ENCODE measurements at regions not wholly inside any gene's neighbourhood (a gene's known extent, or its start where the extent isn't known, plus 50 kb on each side); places are given as distances from the start of the nearest gene placed in this dataset.

DNA sequence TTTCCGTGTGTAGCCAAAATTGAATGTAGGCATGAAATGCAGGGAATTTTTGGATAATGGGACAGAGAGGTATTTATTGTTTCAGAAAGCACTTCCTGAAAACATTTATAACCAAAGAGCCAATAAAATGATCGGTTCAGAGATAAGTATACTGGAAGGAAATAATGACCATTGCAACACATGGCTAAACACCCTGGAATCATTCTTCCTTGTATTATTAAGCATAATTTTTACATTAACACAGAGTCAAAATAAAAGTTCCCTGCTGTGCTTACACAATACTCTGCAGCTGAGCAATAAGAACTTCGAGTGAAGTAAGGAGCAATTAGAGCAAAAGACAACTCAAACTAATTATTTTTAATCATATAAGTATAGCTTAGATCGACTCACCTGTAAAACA is 648.3 kb downstream of the TNS3 start:
- TF ChIP-seq, protein P1, sequence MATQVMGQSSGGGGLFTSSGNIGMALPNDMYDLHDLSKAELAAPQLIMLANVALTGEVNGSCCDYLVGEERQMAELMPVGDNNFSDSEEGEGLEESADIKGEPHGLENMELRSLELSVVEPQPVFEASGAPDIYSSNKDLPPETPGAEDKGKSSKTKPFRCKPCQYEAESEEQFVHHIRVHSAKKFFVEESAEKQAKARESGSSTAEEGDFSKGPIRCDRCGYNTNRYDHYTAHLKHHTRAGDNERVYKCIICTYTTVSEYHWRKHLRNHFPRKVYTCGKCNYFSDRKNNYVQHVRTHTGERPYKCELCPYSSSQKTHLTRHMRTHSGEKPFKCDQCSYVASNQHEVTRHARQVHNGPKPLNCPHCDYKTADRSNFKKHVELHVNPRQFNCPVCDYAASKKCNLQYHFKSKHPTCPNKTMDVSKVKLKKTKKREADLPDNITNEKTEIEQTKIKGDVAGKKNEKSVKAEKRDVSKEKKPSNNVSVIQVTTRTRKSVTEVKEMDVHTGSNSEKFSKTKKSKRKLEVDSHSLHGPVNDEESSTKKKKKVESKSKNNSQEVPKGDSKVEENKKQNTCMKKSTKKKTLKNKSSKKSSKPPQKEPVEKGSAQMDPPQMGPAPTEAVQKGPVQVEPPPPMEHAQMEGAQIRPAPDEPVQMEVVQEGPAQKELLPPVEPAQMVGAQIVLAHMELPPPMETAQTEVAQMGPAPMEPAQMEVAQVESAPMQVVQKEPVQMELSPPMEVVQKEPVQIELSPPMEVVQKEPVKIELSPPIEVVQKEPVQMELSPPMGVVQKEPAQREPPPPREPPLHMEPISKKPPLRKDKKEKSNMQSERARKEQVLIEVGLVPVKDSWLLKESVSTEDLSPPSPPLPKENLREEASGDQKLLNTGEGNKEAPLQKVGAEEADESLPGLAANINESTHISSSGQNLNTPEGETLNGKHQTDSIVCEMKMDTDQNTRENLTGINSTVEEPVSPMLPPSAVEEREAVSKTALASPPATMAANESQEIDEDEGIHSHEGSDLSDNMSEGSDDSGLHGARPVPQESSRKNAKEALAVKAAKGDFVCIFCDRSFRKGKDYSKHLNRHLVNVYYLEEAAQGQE (IDR thresholded peaks at IDR 0.05; ENCODE audit: insufficient read depth in 1 of 2, low read depth in 2 of 2, low read length in 2 of 2), result no peak
- TF ChIP-seq POLR2AphosphoS5 (IDR thresholded peaks at IDR 0.05; ENCODE audit: low read depth, low read length), result no peak
- TF ChIP-seq SIN3A (IDR thresholded peaks at IDR 0.05; ENCODE audit: borderline replicate concordance, insufficient read depth, low read length), result no peak
- TF ChIP-seq TAF1 (IDR thresholded peaks at IDR 0.05; ENCODE audit: borderline replicate concordance, insufficient read depth, low read length), result no peak
- no peak for TF ChIP-seq FOXP2 (optimal IDR thresholded peaks at IDR 0.05; ENCODE audit: borderline replicate concordance, extremely low read depth, extremely low read length, insufficient read depth)
